OCI-LY3 (cell line): ENCODE measurements at regions not wholly inside any gene's neighbourhood (a gene's known extent, or its start where the extent isn't known, plus 50 kb on each side); places are given as distances from the start of the nearest gene placed in this dataset.

Source experiments
- H2AFZ ChIP-seq: fragments of 200-600, 300-600 bp; shearing (Covaris generic); 2 replicates; pipeline ENCODE4 v1.6.0; 2014; ENCODE audit warnings: antibody characterized with exemption, low read depth, low read length
- H3K27ac ChIP-seq: fragments of 200-600, 300-600 bp; sonication (generic); 2 replicates; pipeline ENCODE4 v1.5.1; 2014; ENCODE audit warnings: mild to moderate bottlenecking, low read length, moderate library complexity, mixed read lengths
- H3K27me3 ChIP-seq: fragments of 200-600, 300-600 bp; sonication (generic); 2 replicates; pipeline ENCODE4 v1.6.1; 2014; ENCODE audit warnings: low read depth, low read length, mixed read lengths
- H3K36me3 ChIP-seq: fragments of 200-600, 300-600 bp; sonication (generic); replicated peaks from 2 replicates; pipeline ENCODE3; 2014; ENCODE audit warnings: low read depth, low read length, mixed read lengths
- H3K4me1 ChIP-seq: fragments of 300-600, 200-600 bp; sonication (generic); 2 replicates; pipeline ENCODE4 v1.6.1; 2014; ENCODE audit warnings: low read length, mixed read lengths
- H3K4me2 ChIP-seq: fragments of 200-600, 300-600 bp; sonication (generic); 2 replicates; pipeline ENCODE4 v1.6.1; 2014; ENCODE audit warnings: low read length, mixed read lengths
- H3K4me3 ChIP-seq: fragments of 300-600, 200-600 bp; sonication (generic); 2 replicates; pipeline ENCODE4 v1.5.1; 2014; ENCODE audit warnings: antibody characterized with exemption, mild to moderate bottlenecking, low read length, moderate library complexity
- H3K79me2 ChIP-seq: fragments of 300-600, 200-600 bp; shearing (Covaris generic); 2 replicates; pipeline ENCODE4 v1.6.1; 2014; ENCODE audit warnings: mild to moderate bottlenecking, low read length, mixed read lengths
- H3K9ac ChIP-seq: fragments of 300-600, 200-600 bp; shearing (Covaris generic); 2 replicates; pipeline ENCODE4 v1.6.0; 2014; ENCODE audit warnings: mild to moderate bottlenecking, low read length, moderate library complexity
- H3K9me3 ChIP-seq: fragments of 200-600, 300-600 bp; shearing (Covaris generic); 2 replicates; pipeline ENCODE4 v1.6.1; 2014; ENCODE audit warnings: low read length, mixed read lengths; ENCODE audit not compliant: insufficient read depth
- H4K20me1 ChIP-seq: fragments of 200-600, 300-600 bp; sonication (generic); 2 replicates; pipeline ENCODE4 v1.6.1; 2016; ENCODE audit warnings: low read length, mixed read lengths; ENCODE audit not compliant: insufficient read depth
- CTCF ChIP-seq: fragments of 200-600, 300-600 bp; sonication (generic); IDR thresholded peaks from 2 replicates; pipeline ENCODE4 v1.5.1; 2014; ENCODE audit warnings: antibody characterized with exemption, low read length, low read depth
- EZH2phosphoT487 ChIP-seq: fragments of 200-600 bp; shearing (Covaris generic); IDR thresholded peaks from 2 replicates; pipeline ENCODE4 v1.6.1; 2018; ENCODE audit warnings: antibody characterized with exemption, mixed run types, low read depth

GRCh38 chr6:128754658-128755256, 128.2 kb upstream of the LAMA2 start:
- Histone ChIP-seq H3K4me3 (peak overlapping the region; percentile 19), H3K4me2 (peak overlapping the region; percentile 57), H3K4me1 (peaks cover 9% of the 10 kb centered on the region), H3K79me2 (no peaks in the 10 kb centered on the region), H3K9me3 (no peaks in the 10 kb centered on the region), H3K27me3 (0 out of 2 replicates have a peak, but pooled peaks cover 2% of the 10 kb centered on the region), H3K9ac (no peak overlapping the region), H4K20me1 (no peaks in the 10 kb centered on the region), H3K36me3 (no peaks in the 10 kb centered on the region), H3K27ac (no peak overlapping the region), H2AFZ (no peak overlapping the region)
- TF ChIP-seq CTCF (no peak), EZH2phosphoT487 (no peak)

- peaks cover 8% of the 10 kb centered on the region for H3K27me3 ChIP-seq
- no peak overlapping the region for H2AFZ ChIP-seq
- H3K9me3 ChIP-seq, result no peaks in the 10 kb centered on the region
- no peak overlapping the region for H3K4me2 ChIP-seq
- no peak overlapping the region for H3K4me3 ChIP-seq
- no peaks in the 10 kb centered on the region for H4K20me1 ChIP-seq
- no peaks in the 10 kb centered on the region for H3K36me3 ChIP-seq
- no peak overlapping the region for H3K9ac ChIP-seq
- no peaks in the 10 kb centered on the region for H3K79me2 ChIP-seq
- no peak for TF ChIP-seq CTCF
- TF ChIP-seq EZH2phosphoT487, result no peak
- H3K27ac ChIP-seq, result no peak overlapping the region
- H3K4me1 ChIP-seq, result no peaks in the 10 kb centered on the region
These were observed 138.8 kb upstream of the LAMA2 start for GRCh38 chr6:128743974-128744765.

GRCh38 chr6:128742900-128743299, 140.0 kb upstream of the LAMA2 start:
- TF ChIP-seq CTCF, result no peak
- no peak for TF ChIP-seq EZH2phosphoT487
- no peaks in the 10 kb centered on the region for H3K9me3 ChIP-seq
- no peak overlapping the region for H3K9ac ChIP-seq
- peaks cover 6% of the 10 kb centered on the region; the same call in 1 of the 2 replicates for H3K4me1 ChIP-seq
- H3K4me2 ChIP-seq, result no peak overlapping the region
- H3K4me3 ChIP-seq, result no peak overlapping the region
- no peaks in the 10 kb centered on the region for H3K79me2 ChIP-seq
- H3K27ac ChIP-seq, result no peak overlapping the region
- H4K20me1 ChIP-seq, result no peaks in the 10 kb centered on the region
- no peak overlapping the region for H2AFZ ChIP-seq
- H3K36me3 ChIP-seq, result no peaks in the 10 kb centered on the region
- H3K27me3 ChIP-seq, result peaks cover 8% of the 10 kb centered on the region

- Histone ChIP-seq H3K4me1 (peaks cover 6% of the 10 kb centered on the region; the same call in 1 of the 2 replicates), H3K4me2 (no peak overlapping the region), H2AFZ (no peak overlapping the region), H3K9ac (no peak overlapping the region), H3K27me3 (peaks cover 11% of the 10 kb centered on the region), H3K36me3 (no peaks in the 10 kb centered on the region), H4K20me1 (no peaks in the 10 kb centered on the region), H3K4me3 (no peak overlapping the region), H3K79me2 (no peaks in the 10 kb centered on the region), H3K27ac (no peak overlapping the region), H3K9me3 (no peaks in the 10 kb centered on the region)
- TF ChIP-seq EZH2phosphoT487 (no peak), CTCF (no peak)
These were observed 142.0 kb upstream of the LAMA2 start for GRCh38 chr6:128740951-128741350.
